Colonic mucosa (tissue), 4 donors: ENCODE measurements at regions not wholly inside any gene's neighbourhood (a gene's known extent, or its start where the extent isn't known, plus 50 kb on each side); places are given as distances from the start of the nearest gene placed in this dataset.

Experiments
- DNase-seq: peaks from one replicate; pipeline ENCODE4 v3.0.0-alpha.2; 2020
- H3K27ac ChIP-seq: fragments of 200-600 bp; one replicate; pipeline ENCODE4 v1.8.0; 2021
- H3K27me3 ChIP-seq: fragments of 200-600 bp; one replicate; pipeline ENCODE4 v1.8.0; 2021
- H3K36me3 ChIP-seq: fragments of 200-600 bp; one replicate; pipeline ENCODE4 v1.8.0; 2021
- H3K4me1 ChIP-seq: fragments of 200-600 bp; one replicate; pipeline ENCODE4 v1.8.0; 2021; ENCODE audit warnings: mild to moderate bottlenecking
- H3K4me3 ChIP-seq: fragments of 200-600 bp; one replicate; pipeline ENCODE4 v1.8.0; 2021
- H3K9ac ChIP-seq, 2 donors: one replicate each; pipeline ENCODE4 v1.7.0; 2013; ENCODE audit warnings: control low read depth in 2 of 2, low read depth in 2 of 2, low read length in 2 of 2
- H3K9me3 ChIP-seq: fragments of 200-600 bp; one replicate; pipeline ENCODE4 v1.8.0; 2021
- CTCF ChIP-seq: fragments of 200-600 bp; IDR thresholded peaks from one replicate; pipeline ENCODE4 v1.8.0; 2022; ENCODE audit warnings: antibody characterized with exemption, mild to moderate bottlenecking
- intact Hi-C: fragments of 100-400 bp; cut with DNase I; formaldehyde crosslinking; loops from one replicate; pipeline ENCODE4 v1.14.1; 2022
- donor health status: healthy.
- donor health status: DM: no; HTN: no; CAD: no.
- donor health status: DM: no; HTN: no; CAD: no.

GRCh38 chr3:154728285-154728684, 298.3 kb upstream of the GPR149 start:
- no peak overlapping the region for H3K27ac ChIP-seq
- intact Hi-C loops, result no loop called here
- H3K36me3 ChIP-seq, result no peaks in the 10 kb centered on the region
- DNase-seq, result no peak
- TF ChIP-seq CTCF, result no peak
- no peak overlapping the region for H3K9ac ChIP-seq
- H3K27me3 ChIP-seq, result no peaks in the 10 kb centered on the region
- no peaks in the 10 kb centered on the region for H3K9me3 ChIP-seq
- no peaks in the 10 kb centered on the region for H3K4me1 ChIP-seq
- no peak overlapping the region for H3K4me3 ChIP-seq

- H3K27ac ChIP-seq, result no peak overlapping the region
- intact Hi-C loops, result no loop called here
Measured at GRCh38 chr3:154720921-154721320, 290.9 kb upstream of the GPR149 start.

GRCh38 chr3:154718053-154718452, 288.1 kb upstream of the GPR149 start:
- no peaks in the 10 kb centered on the region for H3K9me3 ChIP-seq
- no peaks in the 10 kb centered on the region for H3K36me3 ChIP-seq
- TF ChIP-seq CTCF, result no peak
- H3K9ac ChIP-seq, result no peak overlapping the region
- intact Hi-C loops, result no loop called here
- H3K4me3 ChIP-seq, result no peak overlapping the region
- H3K27ac ChIP-seq, result no peak overlapping the region
- no peaks in the 10 kb centered on the region for H3K4me1 ChIP-seq
- no peak for DNase-seq
- H3K27me3 ChIP-seq, result no peaks in the 10 kb centered on the region

More at GRCh38 chr3:154720921-154721320, 290.9 kb upstream of the GPR149 start:
- Histone ChIP-seq H3K9ac (no peak overlapping the region), H3K4me3 (no peak overlapping the region), H3K9me3 (no peaks in the 10 kb centered on the region), H3K27me3 (no peaks in the 10 kb centered on the region), H3K4me1 (no peaks in the 10 kb centered on the region), H3K36me3 (no peaks in the 10 kb centered on the region)
- no peak for DNase-seq
- TF ChIP-seq CTCF, result no peak

GRCh38 chr3:154716170-154716569, 286.2 kb upstream of the GPR149 start:
- Histone ChIP-seq H3K9ac (no peak overlapping the region), H3K27ac (no peak overlapping the region), H3K4me1 (no peaks in the 10 kb centered on the region), H3K36me3 (no peaks in the 10 kb centered on the region), H3K27me3 (no peaks in the 10 kb centered on the region), H3K4me3 (no peak overlapping the region), H3K9me3 (no peaks in the 10 kb centered on the region)
- DNase-seq, result no peak
- intact Hi-C loops, result no loop called here
- TF ChIP-seq CTCF, result no peak

GRCh38 chr3:154708554-154708953, 278.6 kb upstream of the GPR149 start:
- no peak for TF ChIP-seq CTCF
- H3K36me3 ChIP-seq, result no peaks in the 10 kb centered on the region
- no peak for DNase-seq
- no peaks in the 10 kb centered on the region for H3K4me1 ChIP-seq
- intact Hi-C loops, result no loop called here
- no peak overlapping the region for H3K4me3 ChIP-seq
- no peaks in the 10 kb centered on the region for H3K9me3 ChIP-seq
- no peak overlapping the region for H3K27ac ChIP-seq
- H3K27me3 ChIP-seq, result no peaks in the 10 kb centered on the region
- H3K9ac ChIP-seq, result no peak overlapping the region

- Histone ChIP-seq H3K9me3 (no peaks in the 10 kb centered on the region), H3K27ac (no peak overlapping the region), H3K4me3 (no peak overlapping the region), H3K9ac (no peak overlapping the region), H3K4me1 (no peaks in the 10 kb centered on the region), H3K27me3 (no peaks in the 10 kb centered on the region), H3K36me3 (no peaks in the 10 kb centered on the region)
- TF ChIP-seq CTCF, result no peak
- no peak for DNase-seq
- intact Hi-C loops, result no loop called here
Measured at GRCh38 chr3:154701055-154701454, 271.1 kb upstream of the GPR149 start.
